ENCODE measurements at regions not wholly inside any gene's neighbourhood (a gene's known extent, or its start where the extent isn't known, plus 50 kb on each side); places are given as distances from the start of the nearest gene placed in this dataset.

DNA sequence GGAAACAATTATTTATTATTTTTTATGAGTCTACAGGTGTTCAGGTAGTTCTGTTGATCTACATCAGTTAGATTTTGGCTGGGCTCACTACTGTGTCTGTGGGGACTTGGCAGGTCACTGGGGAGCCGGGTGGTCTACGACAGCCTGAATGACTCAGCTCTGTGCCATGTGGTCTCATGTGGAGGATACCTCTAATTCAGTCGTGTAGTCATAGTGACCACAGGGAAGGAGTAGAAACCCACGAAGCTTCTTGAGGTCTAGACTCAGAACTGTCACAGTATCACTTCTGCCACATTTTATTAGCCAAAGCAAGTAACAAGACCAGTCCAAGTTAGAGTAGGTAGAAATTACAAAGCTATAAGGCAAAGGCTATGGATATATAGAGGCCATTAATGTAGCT lies 64.7 kb upstream of the GRAMD2B start:
- TF ChIP-seq, protein P1, sequence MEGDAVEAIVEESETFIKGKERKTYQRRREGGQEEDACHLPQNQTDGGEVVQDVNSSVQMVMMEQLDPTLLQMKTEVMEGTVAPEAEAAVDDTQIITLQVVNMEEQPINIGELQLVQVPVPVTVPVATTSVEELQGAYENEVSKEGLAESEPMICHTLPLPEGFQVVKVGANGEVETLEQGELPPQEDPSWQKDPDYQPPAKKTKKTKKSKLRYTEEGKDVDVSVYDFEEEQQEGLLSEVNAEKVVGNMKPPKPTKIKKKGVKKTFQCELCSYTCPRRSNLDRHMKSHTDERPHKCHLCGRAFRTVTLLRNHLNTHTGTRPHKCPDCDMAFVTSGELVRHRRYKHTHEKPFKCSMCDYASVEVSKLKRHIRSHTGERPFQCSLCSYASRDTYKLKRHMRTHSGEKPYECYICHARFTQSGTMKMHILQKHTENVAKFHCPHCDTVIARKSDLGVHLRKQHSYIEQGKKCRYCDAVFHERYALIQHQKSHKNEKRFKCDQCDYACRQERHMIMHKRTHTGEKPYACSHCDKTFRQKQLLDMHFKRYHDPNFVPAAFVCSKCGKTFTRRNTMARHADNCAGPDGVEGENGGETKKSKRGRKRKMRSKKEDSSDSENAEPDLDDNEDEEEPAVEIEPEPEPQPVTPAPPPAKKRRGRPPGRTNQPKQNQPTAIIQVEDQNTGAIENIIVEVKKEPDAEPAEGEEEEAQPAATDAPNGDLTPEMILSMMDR (conservative IDR thresholded peaks at IDR 0.05; ENCODE audit: low read depth, low read length), result no peak
- no peak for TF ChIP-seq EZH2 (IDR thresholded peaks at IDR 0.05; ENCODE audit: low read length, unreplicated experiment)
